ENCODE measurements at regions not wholly inside any gene's neighbourhood (a gene's known extent, or its start where the extent isn't known, plus 50 kb on each side); places are given as distances from the start of the nearest gene placed in this dataset.
A peak's percentile ranks its signal among the peaks of the same experiment; 100 is the strongest.

DNA sequence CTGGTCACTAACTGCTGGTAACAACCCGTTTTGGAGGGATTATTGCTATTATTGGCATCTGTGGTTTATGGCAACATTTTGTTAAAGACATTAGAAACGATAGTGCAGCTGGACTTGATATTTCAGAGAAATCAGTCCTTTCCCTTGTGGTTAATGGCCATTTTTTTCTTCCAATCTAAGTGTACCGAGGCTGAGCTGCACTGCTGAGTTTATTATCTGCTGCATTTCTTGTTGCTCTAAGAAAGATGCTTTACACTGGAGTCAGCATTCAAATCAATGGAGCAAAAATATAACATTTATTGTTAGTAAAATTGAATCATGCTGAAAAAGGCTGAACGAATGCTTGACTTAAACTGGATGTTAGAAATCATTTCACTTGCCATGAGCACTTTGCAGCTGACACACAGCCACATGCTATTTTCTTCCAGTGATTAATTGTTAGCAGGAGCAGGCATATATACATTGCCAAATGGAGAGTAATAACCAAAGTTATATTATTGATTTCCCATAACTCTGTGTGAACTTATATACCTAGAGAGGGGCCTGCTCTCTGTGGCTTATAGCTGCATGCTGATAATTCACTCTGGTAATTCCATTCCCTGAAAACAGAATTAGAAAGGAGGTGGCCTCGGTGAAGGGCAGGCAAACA lies 66.5 kb upstream of the TTC29 start:
- no peak overlapping the region for H3K4me3 ChIP-seq
- TF ChIP-seq, protein P1, sequence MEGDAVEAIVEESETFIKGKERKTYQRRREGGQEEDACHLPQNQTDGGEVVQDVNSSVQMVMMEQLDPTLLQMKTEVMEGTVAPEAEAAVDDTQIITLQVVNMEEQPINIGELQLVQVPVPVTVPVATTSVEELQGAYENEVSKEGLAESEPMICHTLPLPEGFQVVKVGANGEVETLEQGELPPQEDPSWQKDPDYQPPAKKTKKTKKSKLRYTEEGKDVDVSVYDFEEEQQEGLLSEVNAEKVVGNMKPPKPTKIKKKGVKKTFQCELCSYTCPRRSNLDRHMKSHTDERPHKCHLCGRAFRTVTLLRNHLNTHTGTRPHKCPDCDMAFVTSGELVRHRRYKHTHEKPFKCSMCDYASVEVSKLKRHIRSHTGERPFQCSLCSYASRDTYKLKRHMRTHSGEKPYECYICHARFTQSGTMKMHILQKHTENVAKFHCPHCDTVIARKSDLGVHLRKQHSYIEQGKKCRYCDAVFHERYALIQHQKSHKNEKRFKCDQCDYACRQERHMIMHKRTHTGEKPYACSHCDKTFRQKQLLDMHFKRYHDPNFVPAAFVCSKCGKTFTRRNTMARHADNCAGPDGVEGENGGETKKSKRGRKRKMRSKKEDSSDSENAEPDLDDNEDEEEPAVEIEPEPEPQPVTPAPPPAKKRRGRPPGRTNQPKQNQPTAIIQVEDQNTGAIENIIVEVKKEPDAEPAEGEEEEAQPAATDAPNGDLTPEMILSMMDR (IDR thresholded peaks at IDR 0.05) = no peak
- no peak for TF ChIP-seq POLR2AphosphoS5 (IDR thresholded peaks at IDR 0.05)
- TF ChIP-seq POLR2A (IDR thresholded peaks at IDR 0.05) = no peak
- no peak for TF ChIP-seq EP300 (IDR thresholded peaks at IDR 0.05)
- no peaks in the 10 kb centered on the region for H3K9me3 ChIP-seq
- no peaks in the 10 kb centered on the region for H3K36me3 ChIP-seq
- 58 to 66% methylated on average over 5 of the region's 5 CpGs for WGBS, 2 donors (ENCODE audit: low coverage in 1 of 2)
- no peaks in the 10 kb centered on the region for H3K27me3 ChIP-seq
- no peaks in the 10 kb centered on the region for H3K4me1 ChIP-seq
- no peak overlapping the region for H3K27ac ChIP-seq
- no peak for ATAC-seq

DNA sequence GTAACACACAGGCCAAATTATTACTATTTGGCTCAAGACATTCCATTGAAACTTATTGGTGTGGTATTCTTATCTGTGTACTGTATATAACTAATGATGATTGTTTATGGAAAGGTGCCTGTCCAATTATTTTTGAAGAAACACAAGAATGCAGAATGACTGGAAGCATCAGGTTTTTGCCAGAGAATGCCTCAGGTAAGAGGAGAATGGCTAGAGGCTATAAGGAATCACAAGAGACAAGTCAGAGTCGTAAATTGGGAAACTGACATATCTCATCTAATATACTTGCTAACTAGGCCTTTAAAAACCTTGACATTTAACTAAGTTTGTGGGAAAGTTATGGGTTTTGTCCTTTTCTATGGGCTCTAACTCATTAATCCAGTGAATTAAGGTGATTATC lies 69.3 kb upstream of the TTC29 start:
- TF ChIP-seq POLR2A (IDR thresholded peaks at IDR 0.05) = no peak
- no peak for TF ChIP-seq EP300 (IDR thresholded peaks at IDR 0.05)
- TF ChIP-seq POLR2AphosphoS5 (IDR thresholded peaks at IDR 0.05) = no peak
- Histone ChIP-seq H3K4me1 (no peaks in the 10 kb centered on the region), H3K9me3 (no peaks in the 10 kb centered on the region), H3K36me3 (no peaks in the 10 kb centered on the region), H3K4me3 (no peak overlapping the region), H3K27ac (no peak overlapping the region), H3K27me3 (no peaks in the 10 kb centered on the region)
- ATAC-seq = no peak
- WGBS, 2 donors (ENCODE audit: low coverage in 1 of 2) = 67 to 73% methylated on average over 1 of the region's 1 CpG

DNA sequence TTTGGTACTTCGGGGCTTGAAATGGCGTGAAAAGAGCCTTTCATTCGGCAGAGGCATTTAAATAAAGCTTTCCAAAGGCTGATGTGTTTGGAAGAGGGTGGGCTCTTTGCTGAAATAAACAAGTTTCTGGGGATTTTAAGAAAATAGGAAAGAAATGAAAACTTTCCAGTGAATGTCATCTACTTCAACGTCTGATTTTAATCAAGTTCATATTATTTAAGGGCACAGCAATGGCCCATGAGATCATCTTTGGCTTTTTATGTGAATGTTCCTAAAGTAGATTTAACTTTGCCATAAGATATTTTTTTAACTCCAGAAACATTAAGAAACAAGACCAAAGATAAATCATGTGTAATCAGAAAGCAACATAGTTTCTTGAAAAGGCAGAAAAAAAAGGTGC lies 69.8 kb upstream of the TTC29 start:
- Histone ChIP-seq H3K36me3 (no peaks in the 10 kb centered on the region), H3K4me3 (no peak overlapping the region), H3K4me1 (no peaks in the 10 kb centered on the region), H3K27me3 (no peaks in the 10 kb centered on the region), H3K9me3 (no peaks in the 10 kb centered on the region), H3K27ac (no peak overlapping the region)
- no peak for ATAC-seq
- TF ChIP-seq, protein P1 (IDR thresholded peaks at IDR 0.05) = no peak
- TF ChIP-seq EP300 (IDR thresholded peaks at IDR 0.05) (no peak), POLR2AphosphoS5 (IDR thresholded peaks at IDR 0.05) (no peak), POLR2A (IDR thresholded peaks at IDR 0.05) (no peak)
- WGBS, 2 donors (ENCODE audit: low coverage in 1 of 2) = 4 to 61% methylated on average over 4 of the region's 4 CpGs

- H3K9me3 ChIP-seq = no peaks in the 10 kb centered on the region
- WGBS, 2 donors (ENCODE audit: low coverage in 1 of 2) = 80 to 82% methylated on average over 5 of the region's 5 CpGs
These were observed 71.4 kb upstream of the TTC29 start for GRCh38 chr4:147017081-147017480.

GRCh38 chr4:147019091-147019490 lies 73.4 kb upstream of the TTC29 start:
- Histone ChIP-seq H3K4me3 (no peak overlapping the region), H3K27me3 (no peaks in the 10 kb centered on the region), H3K36me3 (no peaks in the 10 kb centered on the region), H3K4me1 (no peaks in the 10 kb centered on the region), H3K9me3 (no peaks in the 10 kb centered on the region), H3K27ac (no peak overlapping the region)
- TF ChIP-seq EP300 (IDR thresholded peaks at IDR 0.05) (no peak), POLR2AphosphoS5 (IDR thresholded peaks at IDR 0.05) (no peak), POLR2A (IDR thresholded peaks at IDR 0.05) (no peak)
- TF ChIP-seq, protein P1 (IDR thresholded peaks at IDR 0.05) = peak; percentile 66 to 81 (median 74)
- WGBS, 2 donors (ENCODE audit: low coverage in 1 of 2) = 36 to 52% methylated on average over 2 of the region's 2 CpGs
- peak; percentile 79 for ATAC-seq

More at GRCh38 chr4:147017081-147017480, 71.4 kb upstream of the TTC29 start:
- TF ChIP-seq, protein P1 (IDR thresholded peaks at IDR 0.05) = no peak
- TF ChIP-seq EP300 (IDR thresholded peaks at IDR 0.05) = no peak
- TF ChIP-seq POLR2AphosphoS5 (IDR thresholded peaks at IDR 0.05) = no peak
- no peak for TF ChIP-seq POLR2A (IDR thresholded peaks at IDR 0.05)
- ATAC-seq = no peak
- Histone ChIP-seq H3K27ac (no peak overlapping the region), H3K36me3 (no peaks in the 10 kb centered on the region), H3K4me1 (no peaks in the 10 kb centered on the region), H3K4me3 (no peak overlapping the region), H3K27me3 (no peaks in the 10 kb centered on the region)
